GM21381 (cell line): ENCODE measurements at regions not wholly inside any gene's neighbourhood (a gene's known extent, or its start where the extent isn't known, plus 50 kb on each side); places are given as distances from the start of the nearest gene placed in this dataset.
"Not testable (repeated sequence)": the region's sequence is repeated elsewhere in the genome, so short reads cannot be mapped to it uniquely, and the experiment has no call there.

Experiments used
- ATAC-seq: cut with Tn5 transposase; IDR thresholded peaks from one replicate; pipeline ENCODE4 v1.9.1; 2021; ENCODE audit warnings: mild to moderate bottlenecking, moderate library complexity; ENCODE audit not compliant: unreplicated experiment

DNA sequence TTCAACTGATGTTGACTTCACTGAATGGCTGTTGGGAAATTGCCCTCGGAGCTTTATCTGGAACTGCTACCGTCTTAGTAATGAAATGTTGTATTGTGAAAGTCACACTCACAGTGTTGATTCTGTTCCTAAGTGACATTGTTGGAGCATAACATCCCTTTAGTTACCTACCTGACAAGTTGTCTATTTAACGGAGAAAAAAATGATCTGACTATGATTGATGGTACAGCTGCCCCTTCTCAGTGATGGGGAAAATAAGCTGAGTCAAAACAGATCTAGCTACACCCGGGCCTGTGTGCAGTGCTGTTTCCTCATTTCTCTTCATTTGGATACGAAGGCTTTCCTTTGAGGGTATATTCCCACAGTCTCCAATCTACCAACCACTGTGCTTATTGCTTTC is 472.3 kb upstream of the BRINP3 start:
- ATAC-seq, result no peak

- ATAC-seq, result no peak
These were observed 479.9 kb upstream of the BRINP3 start for GRCh38 chr1:190957565-190957964.

DNA sequence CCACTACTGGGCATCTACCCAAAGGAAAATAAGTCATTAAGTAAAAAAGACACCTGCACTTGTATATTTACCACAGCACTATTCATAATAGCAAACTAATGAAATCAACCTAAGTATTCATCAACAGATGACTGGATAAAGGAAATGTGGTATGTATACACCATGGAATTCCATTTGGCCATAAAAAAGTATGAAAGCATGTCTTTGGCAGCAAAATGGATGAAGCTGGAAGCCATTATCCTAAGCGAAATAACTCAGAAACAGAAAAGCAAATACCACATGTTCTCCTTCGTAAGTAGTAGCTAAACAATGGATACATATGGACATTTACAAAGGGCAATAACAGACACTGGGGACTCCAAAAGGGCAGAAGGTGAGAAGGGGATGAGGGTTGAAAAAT is 485.7 kb upstream of the BRINP3 start:
- no peak for ATAC-seq

- ATAC-seq, result no peak
These were observed 498.2 kb upstream of the BRINP3 start for GRCh38 chr1:190975827-190976226.

- ATAC-seq, result no peak
These were observed 525.1 kb upstream of the BRINP3 start for GRCh38 chr1:191002768-191003167.

- ATAC-seq, result no peak
These were observed 539.1 kb upstream of the BRINP3 start for GRCh38 chr1:191016765-191017164.

DNA sequence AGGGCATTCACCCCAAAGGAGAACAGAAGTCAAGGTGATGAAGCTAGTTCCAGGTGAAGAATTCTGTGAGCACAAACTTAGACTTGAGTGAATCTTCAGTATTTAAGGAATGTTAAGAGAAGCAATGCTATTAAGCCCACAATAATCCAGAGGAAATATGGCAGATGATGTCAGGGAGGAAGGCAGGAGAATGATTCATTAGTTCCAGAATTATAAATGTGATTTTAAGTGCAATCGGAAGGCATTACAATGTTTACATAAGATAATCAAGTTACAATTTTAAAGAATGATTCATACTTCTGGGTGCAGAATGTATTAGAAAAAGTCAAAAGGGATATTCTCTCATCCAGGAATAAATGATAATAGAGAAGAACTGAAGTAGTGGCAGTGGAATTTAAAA is 545.2 kb upstream of the BRINP3 start:
- ATAC-seq, result no peak

GRCh38 chr1:191025896-191026642 is 548.4 kb upstream of the BRINP3 start:
- ATAC-seq, result no peak

GRCh38 chr1:191026828-191027227 is 549.2 kb upstream of the BRINP3 start:
- no peak for ATAC-seq

DNA sequence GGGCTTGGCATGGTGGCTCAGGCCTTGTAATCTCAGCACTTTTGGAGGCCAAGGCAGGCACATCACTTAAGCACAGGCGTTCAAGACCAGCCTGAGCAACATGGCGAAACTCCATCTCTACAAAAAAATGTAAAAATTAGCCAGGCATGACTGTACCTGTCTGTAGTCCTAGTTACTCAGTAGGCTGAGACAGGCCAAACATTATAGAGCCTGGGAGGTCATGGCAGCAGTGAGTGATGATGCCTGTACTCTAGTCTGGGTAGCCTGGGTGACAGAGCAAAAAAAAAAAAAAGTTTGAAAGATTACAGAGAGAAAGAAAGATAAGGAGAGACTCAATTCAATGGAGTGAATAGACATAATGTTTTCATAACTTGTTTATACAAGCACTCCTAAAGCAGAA is 556.5 kb upstream of the BRINP3 start:
- ATAC-seq, result no peak

- no peak for ATAC-seq
These were observed 565.4 kb upstream of the BRINP3 start for GRCh38 chr1:191043066-191043465.

GRCh38 chr1:191049781-191050180 is 572.1 kb upstream of the BRINP3 start:
- no peak for ATAC-seq

- ATAC-seq, result no peak
These were observed 575.2 kb upstream of the BRINP3 start for GRCh38 chr1:191052888-191053287.

- ATAC-seq, result no peak
These were observed 587.7 kb upstream of the BRINP3 start for GRCh38 chr1:191065346-191065745.

- no peak for ATAC-seq
These were observed 588.1 kb upstream of the BRINP3 start for GRCh38 chr1:191065771-191066170.

DNA sequence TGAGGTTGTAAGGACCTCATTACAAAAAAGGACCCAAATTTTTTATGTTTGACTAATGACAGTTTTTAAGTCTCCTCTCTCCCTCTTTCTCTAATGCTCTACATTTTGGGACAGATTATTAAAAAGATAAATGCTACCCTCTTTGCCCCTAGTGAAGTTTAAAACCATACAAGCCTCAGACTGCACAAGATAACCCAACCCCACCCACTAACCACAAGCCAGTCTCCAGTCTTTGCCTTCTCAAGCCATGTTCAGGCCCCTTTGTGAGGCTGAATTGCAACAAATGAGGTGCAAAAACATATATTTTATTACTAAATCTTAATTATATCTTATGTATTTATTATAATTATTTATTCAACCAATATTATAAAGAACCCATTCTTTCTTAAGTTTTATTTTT is 597.2 kb upstream of the BRINP3 start:
- no peak for ATAC-seq

GRCh38 chr1:191083090-191083489 is 605.4 kb upstream of the BRINP3 start:
- ATAC-seq, result not testable (repeated sequence)

DNA sequence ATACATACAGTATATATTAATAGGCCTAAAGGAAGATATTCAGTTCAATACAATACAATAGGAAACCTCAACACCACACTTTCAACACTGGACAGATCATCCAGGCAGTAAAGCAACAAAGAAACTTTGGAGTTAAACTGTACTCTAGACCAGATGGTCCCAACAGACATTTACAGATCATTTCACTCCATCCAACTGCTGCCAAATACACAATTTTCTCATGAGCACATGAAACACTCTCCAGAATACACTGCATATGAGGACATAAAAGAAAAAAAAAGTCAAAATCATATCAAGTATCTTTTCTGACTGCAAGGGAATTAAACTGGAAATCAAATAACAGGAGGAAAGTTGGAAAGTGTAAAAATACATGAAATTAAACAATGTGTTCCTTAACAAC is 607.5 kb upstream of the BRINP3 start:
- no peak for ATAC-seq

- ATAC-seq, result no peak
These were observed 609.2 kb upstream of the BRINP3 start for GRCh38 chr1:191086910-191087309.

DNA sequence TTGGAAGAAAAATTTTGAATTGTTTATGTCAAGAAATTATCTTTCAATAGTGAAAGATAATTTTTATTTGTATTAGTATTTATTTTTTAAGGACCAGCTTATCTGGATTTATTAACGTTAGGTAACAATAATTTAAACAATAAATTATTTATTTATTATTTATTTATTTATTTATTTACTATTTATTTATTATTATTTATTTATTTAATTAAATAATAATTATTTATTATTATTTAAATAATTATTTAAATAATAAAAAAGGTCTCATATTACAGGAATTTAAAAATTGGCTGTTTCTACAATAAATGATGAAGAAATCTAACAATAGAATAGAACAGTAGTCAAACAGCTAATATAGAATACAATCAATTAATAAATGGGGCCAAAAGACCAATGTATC is 618.7 kb upstream of the BRINP3 start:
- no peak for ATAC-seq

DNA sequence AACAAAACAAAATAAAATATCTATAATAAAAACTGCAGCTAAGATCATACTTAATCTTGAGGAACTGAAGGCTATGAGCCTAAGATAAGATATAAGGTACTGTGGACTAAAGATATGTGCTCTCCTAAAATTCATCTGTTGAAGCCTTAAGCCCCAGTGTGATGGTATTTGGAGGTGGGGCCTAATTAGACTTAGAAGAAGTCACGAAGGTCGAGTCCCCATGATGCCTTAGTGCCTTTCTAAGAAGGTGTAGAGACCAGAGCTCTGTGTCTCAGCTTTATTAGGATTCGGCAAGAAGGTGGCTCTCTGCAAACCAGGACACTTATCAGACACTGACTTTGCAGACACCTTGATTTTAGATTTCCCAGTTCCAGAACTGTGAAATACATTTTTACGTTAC is 622.0 kb upstream of the BRINP3 start:
- ATAC-seq, result no peak

DNA sequence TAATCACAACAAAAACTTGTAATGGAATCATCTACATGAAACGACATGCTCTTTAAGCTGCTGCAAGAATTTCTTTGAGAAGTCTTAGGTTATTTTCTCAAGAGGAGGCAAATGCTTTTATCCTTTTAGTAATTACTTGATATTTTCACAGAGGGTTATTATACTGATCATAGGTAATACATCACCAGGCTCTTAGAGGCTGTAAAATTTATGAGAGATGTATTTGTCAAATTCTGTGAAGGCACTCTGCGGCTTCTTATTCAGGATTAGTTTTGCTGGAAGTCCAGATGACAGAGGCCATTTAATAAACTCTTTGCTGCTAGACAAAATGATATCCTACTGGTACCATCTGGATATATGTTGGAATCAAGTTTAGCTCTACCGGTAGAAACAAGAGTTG is 624.3 kb upstream of the BRINP3 start:
- ATAC-seq, result no peak

- ATAC-seq, result no peak
These were observed 648.3 kb upstream of the BRINP3 start for GRCh38 chr1:191125950-191126349.
